Loucy (cell line): ENCODE measurements at regions not wholly inside any gene's neighbourhood (a gene's known extent, or its start where the extent isn't known, plus 50 kb on each side); places are given as distances from the start of the nearest gene placed in this dataset.

ENCODE experiments used
- H2AFZ ChIP-seq: fragments of 200-600 bp; sonication (generic); 2 replicates; pipeline ENCODE4 v1.6.0; 2016; ENCODE audit warnings: antibody characterized with exemption, mild to moderate bottlenecking, low read length, moderate library complexity
- H3F3A ChIP-seq: fragments of 200-600 bp; 2 replicates; pipeline ENCODE4 v1.6.0; 2016; ENCODE audit warnings: antibody characterized with exemption, low read depth, mild to moderate bottlenecking
- H3K27me3 ChIP-seq: fragments of 200-600 bp; sonication (generic); 2 replicates; pipeline ENCODE4 v1.6.1; 2014; ENCODE audit warnings: low read length, mild to moderate bottlenecking; ENCODE audit not compliant: insufficient read depth, poor library complexity, severe bottlenecking
- H3K36me3 ChIP-seq: fragments of 200-600 bp; sonication (generic); 2 replicates; pipeline ENCODE4 v1.6.1; 2016; ENCODE audit warnings: low read length; ENCODE audit not compliant: insufficient read depth
- H3K4me1 ChIP-seq: fragments of 200-600 bp; sonication (generic); 2 replicates; pipeline ENCODE4 v1.5.1; 2014; ENCODE audit warnings: low read length, mild to moderate bottlenecking; ENCODE audit not compliant: insufficient read depth, poor library complexity, severe bottlenecking
- H3K4me2 ChIP-seq: fragments of 200-600 bp; sonication (generic); 2 replicates; pipeline ENCODE4 v1.6.0; 2014; ENCODE audit warnings: antibody characterized with exemption, low read length, low read depth, mild to moderate bottlenecking; ENCODE audit not compliant: poor library complexity, severe bottlenecking
- H3K4me3 ChIP-seq: fragments of 200-600 bp; sonication (generic); 2 replicates; pipeline ENCODE4 v1.5.1; 2014; ENCODE audit warnings: low read length, mild to moderate bottlenecking, mixed read lengths; ENCODE audit not compliant: poor library complexity, severe bottlenecking
- H3K79me2 ChIP-seq: fragments of 200-600 bp; sonication (generic); 2 replicates; pipeline ENCODE4 v1.6.1; 2014; ENCODE audit warnings: low read length; ENCODE audit not compliant: insufficient read depth
- H3K9ac ChIP-seq: fragments of 200-600 bp; sonication (generic); 2 replicates; pipeline ENCODE4 v1.6.0; 2014; ENCODE audit warnings: mild to moderate bottlenecking, low read depth, low read length, moderate library complexity; ENCODE audit not compliant: poor library complexity, severe bottlenecking
- H3K9me2 ChIP-seq: fragments of 200-600 bp; sonication (generic); replicated peaks from 2 replicates; pipeline ENCODE4 v1.6.1; 2016; ENCODE audit warnings: low read depth, low read length, mixed read lengths
- H3K9me3 ChIP-seq: fragments of 200-600 bp; sonication (generic); 2 replicates; pipeline ENCODE4 v1.6.1; 2014; ENCODE audit warnings: mild to moderate bottlenecking, antibody characterized with exemption, low read length, low read depth; ENCODE audit not compliant: insufficient read depth
- H4K20me1 ChIP-seq: fragments of 200-600 bp; sonication (generic); 2 replicates; pipeline ENCODE4 v1.6.0; 2014; ENCODE audit warnings: antibody characterized with exemption, low read length, mild to moderate bottlenecking; ENCODE audit not compliant: insufficient read depth, poor library complexity, severe bottlenecking
- CTCF ChIP-seq: fragments of 200-600 bp; sonication (generic); conservative IDR thresholded peaks from 2 replicates; pipeline ENCODE4 v1.5.1; 2014; ENCODE audit warnings: mild to moderate bottlenecking, antibody characterized with exemption, low read length
- EZH2phosphoT487 ChIP-seq: fragments of 200-600 bp; IDR thresholded peaks from 2 replicates; pipeline ENCODE4 v1.6.1; 2018; ENCODE audit warnings: antibody characterized with exemption, mild to moderate bottlenecking, moderate library complexity, borderline replicate concordance

- Histone ChIP-seq H3K9me3 (no peaks in the 10 kb centered on the region), H4K20me1 (no peaks in the 10 kb centered on the region), H3K4me1 (no peaks in the 10 kb centered on the region), H3K79me2 (no peaks in the 10 kb centered on the region), H3K36me3 (no peaks in the 10 kb centered on the region), H3K4me2 (no peak overlapping the region), H3F3A (no peaks in the 10 kb centered on the region), H2AFZ (no peak overlapping the region), H3K9ac (no peak overlapping the region), H3K9me2 (no peaks in the 10 kb centered on the region), H3K27me3 (no peaks in the 10 kb centered on the region), H3K4me3 (no peak overlapping the region)
- TF ChIP-seq EZH2phosphoT487 (no peak), CTCF (no peak)
Measured at GRCh38 chr13:80783926-80784565, 443.1 kb upstream of the SPRY2 start.

- Histone ChIP-seq H4K20me1 (no peaks in the 10 kb centered on the region), H3K27me3 (no peaks in the 10 kb centered on the region), H3K79me2 (no peaks in the 10 kb centered on the region), H2AFZ (no peak overlapping the region), H3K4me3 (no peak overlapping the region), H3K4me2 (no peak overlapping the region), H3K9me2 (no peaks in the 10 kb centered on the region), H3K9ac (no peak overlapping the region), H3K4me1 (no peaks in the 10 kb centered on the region), H3K36me3 (no peaks in the 10 kb centered on the region), H3F3A (no peaks in the 10 kb centered on the region), H3K9me3 (no peaks in the 10 kb centered on the region)
- TF ChIP-seq EZH2phosphoT487, result no peak
- TF ChIP-seq CTCF, result no peak
Measured at GRCh38 chr13:80782441-80782840, 441.5 kb upstream of the SPRY2 start.

GRCh38 chr13:80778297-80778696 lies 437.4 kb upstream of the SPRY2 start:
- no peaks in the 10 kb centered on the region for H3F3A ChIP-seq
- H3K9me2 ChIP-seq, result no peaks in the 10 kb centered on the region
- no peaks in the 10 kb centered on the region for H3K9me3 ChIP-seq
- H3K4me2 ChIP-seq, result no peak overlapping the region
- no peaks in the 10 kb centered on the region for H4K20me1 ChIP-seq
- H3K27me3 ChIP-seq, result no peaks in the 10 kb centered on the region
- H3K36me3 ChIP-seq, result no peaks in the 10 kb centered on the region
- TF ChIP-seq EZH2phosphoT487, result no peak
- no peak for TF ChIP-seq CTCF
- H3K79me2 ChIP-seq, result no peaks in the 10 kb centered on the region
- H3K4me3 ChIP-seq, result no peak overlapping the region
- no peak overlapping the region for H3K9ac ChIP-seq
- H3K4me1 ChIP-seq, result no peaks in the 10 kb centered on the region
- H2AFZ ChIP-seq, result no peak overlapping the region
